ENCODE measurements at regions not wholly inside any gene's neighbourhood (a gene's known extent, or its start where the extent isn't known, plus 50 kb on each side); places are given as distances from the start of the nearest gene placed in this dataset.

- TF ChIP-seq CTCF (IDR thresholded peaks at IDR 0.05), result no peak
- no peak for TF ChIP-seq POLR2AphosphoS5 (IDR thresholded peaks at IDR 0.05)
Observed at GRCh38 chr4:174116021-174116420, 167.4 kb downstream of the FBXO8 start.
